SK-N-MC (cell line): ENCODE measurements at regions not wholly inside any gene's neighbourhood (a gene's known extent, or its start where the extent isn't known, plus 50 kb on each side); places are given as distances from the start of the nearest gene placed in this dataset.

Experiments
- EZH2 ChIP-seq: fragments of 200-600 bp; sonication (generic); IDR thresholded peaks from one replicate; pipeline ENCODE4 v1.6.1; 2017; ENCODE audit warnings: antibody characterized with exemption
- FOXP2 ChIP-seq: optimal IDR thresholded peaks from 2 replicates; pipeline ENCODE3; 2011; ENCODE audit warnings: mild to moderate bottlenecking, moderate library complexity; ENCODE audit not compliant: insufficient read depth; ENCODE audit errors: extremely low read length, control extremely low read depth
- POLR2AphosphoS5 ChIP-seq: IDR thresholded peaks from 2 replicates; pipeline ENCODE4 v1.6.1; 2012; ENCODE audit warnings: mild to moderate bottlenecking, low read depth, low read length, borderline replicate concordance

GRCh38 chr6:126605089-126605488 lies 265.2 kb downstream of the CENPW start:
- TF ChIP-seq POLR2AphosphoS5: no peak
- TF ChIP-seq EZH2: no peak
- no peak for TF ChIP-seq FOXP2
